Endothelial cell of umbilical vein (primary cell): ENCODE measurements at regions not wholly inside any gene's neighbourhood (a gene's known extent, or its start where the extent isn't known, plus 50 kb on each side); places are given as distances from the start of the nearest gene placed in this dataset.

Source experiments
- BruUV-seq: library from RNA; stranded (reverse); fragments of 400-500 nt; replicated peaks from 2 replicates; lab custom pipeline; 2021; lab: Mats Ljungman, UMichigan
- CTCF ChIA-PET: fragments of 300-600, 350-600 bp; sonication (Branson Sonifier 250); formaldehyde crosslinking; loops from one replicate; lab custom pipeline; 2021; ENCODE audit warnings: antibody characterized with exemption, inconsistent platforms; lab: Charles Lee
- POLR2A ChIA-PET: fragments of 300-600, 350-600 bp; sonication (Branson Sonifier 250); formaldehyde crosslinking; loops from one replicate; lab custom pipeline; 2021; ENCODE audit warnings: antibody characterized with exemption, inconsistent platforms; lab: Charles Lee
- DNase-seq: peaks from one replicate; pipeline ENCODE4 v3.0.0-alpha.2; 2011; ENCODE audit warnings: low read depth, low spot score
- FAIRE-seq: peaks from 2 replicates; lab custom pipeline; 2011; peaks lifted over from hg19 to GRCh38; lab: Jason Lieb, UNC
- H2AFZ ChIP-seq: 2 replicates; pipeline ENCODE4 v1.6.0; 2012; ENCODE audit warnings: low read depth, low read length, control low read depth, inconsistent platforms
- H3K27ac ChIP-seq: 2 replicates; pipeline ENCODE4 v1.5.1; 2011; ENCODE audit warnings: low read depth, mild to moderate bottlenecking, control low read depth, low read length, moderate library complexity; ENCODE audit not compliant: insufficient read depth
- H3K27me3 ChIP-seq, 2 experiments: 2 replicates each; pipeline versions ENCODE4 v1.6.0 to v1.6.1; 2011; ENCODE audit warnings: low read length in 2 of 2, mixed read lengths in 1 of 2; ENCODE audit not compliant: control insufficient read depth in 2 of 2, insufficient read depth in 2 of 2
- H3K36me3 ChIP-seq, 2 experiments: 2 replicates in 1 of 2; 3 replicates in 1 of 2; pipeline ENCODE4 v1.5.1; 2011; ENCODE audit warnings: low read length in 2 of 2, mild to moderate bottlenecking in 1 of 2, moderate library complexity in 1 of 2; ENCODE audit not compliant: control insufficient read depth in 2 of 2, insufficient read depth in 2 of 2; ENCODE audit errors: extremely low read depth in 1 of 2
- H3K4me1 ChIP-seq: 3 replicates; pipeline ENCODE4 v1.5.1; 2011; ENCODE audit warnings: mild to moderate bottlenecking, low read length; ENCODE audit not compliant: control insufficient read depth, insufficient read depth; ENCODE audit errors: extremely low read depth
- H3K4me2 ChIP-seq: 2 replicates; pipeline ENCODE4 v1.6.1; 2011; ENCODE audit warnings: low read length, control low read depth, mixed read lengths; ENCODE audit not compliant: insufficient read depth
- H3K4me3 ChIP-seq, 3 experiments: fragments of 200-600 bp in 1 of 3; sonication (generic), shearing (Covaris generic) in 1 of 3; replicated peaks in 1 of 3; 2 replicates each; pipeline ENCODE4 v1.5.1; 2011 to 2016; ENCODE audit warnings: control low read depth in 3 of 3, low read length in 3 of 3, mild to moderate bottlenecking in 2 of 3, inconsistent platforms in 1 of 3, low read depth in 1 of 3, moderate library complexity in 1 of 3; ENCODE audit not compliant: insufficient read depth in 1 of 3
- H3K79me2 ChIP-seq: 2 replicates; pipeline ENCODE4 v1.6.0; 2012; ENCODE audit warnings: low read length, inconsistent platforms; ENCODE audit not compliant: control insufficient read depth, insufficient read depth
- H3K9ac ChIP-seq: replicated peaks from 2 replicates; pipeline ENCODE3; 2011; ENCODE audit warnings: low read length, control low read depth; ENCODE audit not compliant: insufficient read depth; ENCODE audit errors: extremely low read depth
- H3K9me1 ChIP-seq: replicated peaks from 3 replicates; pipeline ENCODE4 v1.6.0; 2011; ENCODE audit warnings: mild to moderate bottlenecking, low read length; ENCODE audit not compliant: control insufficient read depth, insufficient read depth; ENCODE audit errors: extremely low read depth
- H3K9me3 ChIP-seq: replicated peaks from 2 replicates; pipeline ENCODE4 v1.5.1; 2012; ENCODE audit warnings: low read length, inconsistent platforms; ENCODE audit not compliant: control insufficient read depth, insufficient read depth
- H4K20me1 ChIP-seq: replicated peaks from 2 replicates; pipeline ENCODE3; 2011; ENCODE audit warnings: mild to moderate bottlenecking, low read length; ENCODE audit not compliant: control insufficient read depth, insufficient read depth; ENCODE audit errors: extremely low read depth
- EZH2 ChIP-seq: IDR thresholded peaks from 2 replicates; pipeline ENCODE4 v1.6.1; 2012; ENCODE audit warnings: borderline replicate concordance, low read depth, mild to moderate bottlenecking, moderate library complexity, low read length, inconsistent platforms; ENCODE audit not compliant: severe bottlenecking
- FOS ChIP-seq: IDR thresholded peaks from 2 replicates; pipeline ENCODE4 v1.6.1; 2011; ENCODE audit warnings: mild to moderate bottlenecking, low read length, moderate library complexity, borderline replicate concordance; ENCODE audit not compliant: insufficient read depth
- GATA2 ChIP-seq: IDR thresholded peaks from 2 replicates; pipeline ENCODE4 v1.7.0; 2011; ENCODE audit warnings: low read depth, mild to moderate bottlenecking, moderate library complexity, mixed read lengths, low read length; ENCODE audit not compliant: insufficient read length, insufficient read depth
- JUN ChIP-seq: IDR thresholded peaks from 2 replicates; pipeline ENCODE4 v1.6.1; 2011; ENCODE audit warnings: borderline replicate concordance, low read depth; ENCODE audit not compliant: insufficient read length, insufficient read depth
- MYC ChIP-seq: IDR thresholded peaks from one replicate; pipeline ENCODE4 v1.6.1; 2011; ENCODE audit warnings: mild to moderate bottlenecking, low read depth, low read length
- POLR2A ChIP-seq: IDR thresholded peaks from 2 replicates; pipeline ENCODE4 v1.6.1; 2012; ENCODE audit warnings: low read depth, mild to moderate bottlenecking, control low read depth, low read length
- POLR2AphosphoS5 ChIP-seq: IDR thresholded peaks from 2 replicates; pipeline ENCODE4 v1.6.1; 2012; ENCODE audit warnings: low read depth, mild to moderate bottlenecking, control low read depth, low read length, moderate library complexity; ENCODE audit not compliant: insufficient read depth
- dilution Hi-C: fragments of 300-500 bp; cut with MboI; formaldehyde crosslinking; loops from one replicate; pipeline ENCODE4 v1.15.0; 2019; ENCODE audit warnings: low sequenced_read_pairs; ENCODE audit not compliant: extremely low pct_ligation_motif_present
- intact Hi-C: fragments of 100-400 bp; cut with micrococcal nuclease; formaldehyde crosslinking; loops from one replicate; pipeline ENCODE4 v1.10.0; 2022
- TF ChIP-seq, protein P1 (sequence below), 2 donors: IDR thresholded peaks; 1 replicate in 1 of 2; 2 replicates in 1 of 2; pipeline ENCODE4 v1.5.1; 2011; ENCODE audit warnings: low read length in 2 of 2, mild to moderate bottlenecking in 2 of 2, moderate library complexity in 2 of 2, control low read depth in 1 of 2, inconsistent platforms in 1 of 2, low read depth in 1 of 2; ENCODE audit not compliant: insufficient read depth in 1 of 2; ENCODE audit errors: extremely low read depth in 1 of 2
- TF ChIP-seq, protein P2 (sequence below): IDR thresholded peaks from 2 replicates; pipeline ENCODE4 v1.6.1; 2011; ENCODE audit not compliant: insufficient read depth, insufficient read length

DNA sequence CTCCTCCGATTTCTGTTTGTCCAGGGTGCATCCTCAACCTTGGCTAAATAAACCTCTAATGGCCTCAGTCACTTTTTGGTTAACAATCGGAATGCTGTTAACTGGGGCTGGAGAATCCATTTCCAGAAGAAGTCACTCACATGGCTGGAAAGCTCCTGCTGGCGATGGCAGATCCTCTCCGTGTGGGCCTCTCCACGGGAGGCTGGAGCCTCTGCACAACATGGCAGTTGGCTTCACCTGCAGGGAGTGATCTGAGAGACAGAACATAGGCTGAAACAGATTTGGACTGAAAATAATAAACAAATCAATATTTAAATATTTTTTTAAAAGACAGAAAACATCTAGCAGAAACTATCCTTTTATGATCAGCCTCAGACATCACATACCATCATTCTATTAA lies 66.8 kb upstream of the FICD start:
- Histone ChIP-seq H3K79me2 (no peaks in the 10 kb centered on the region), H3K27ac (no peak overlapping the region), H3K27me3 (no peaks in the 10 kb centered on the region), H3K4me2 (no peak overlapping the region), H2AFZ (no peak overlapping the region), H3K36me3 (no peaks in the 10 kb centered on the region), H3K9me1 (no peaks in the 10 kb centered on the region), H3K9me3 (no peaks in the 10 kb centered on the region), H3K4me1 (no peaks in the 10 kb centered on the region), H3K4me3 (no peak overlapping the region), H4K20me1 (no peaks in the 10 kb centered on the region), H3K9ac (no peak overlapping the region)
- ChIA-PET CTCF (interaction anchor here (2.9 kb wide), 1 partner anchor 9 kb away, joined by 10 read pairs; no protein-coding TSS in a partner anchor), POLR2A (no interaction called here)
- TF ChIP-seq EZH2 (no peak), GATA2 (no peak), POLR2AphosphoS5 (no peak)
- dilution Hi-C loops (no loop called here), intact Hi-C loops (no loop called here)
- BruUV-seq: no TSS peak
- no peak for DNase-seq
- FAIRE-seq: no peak

DNA sequence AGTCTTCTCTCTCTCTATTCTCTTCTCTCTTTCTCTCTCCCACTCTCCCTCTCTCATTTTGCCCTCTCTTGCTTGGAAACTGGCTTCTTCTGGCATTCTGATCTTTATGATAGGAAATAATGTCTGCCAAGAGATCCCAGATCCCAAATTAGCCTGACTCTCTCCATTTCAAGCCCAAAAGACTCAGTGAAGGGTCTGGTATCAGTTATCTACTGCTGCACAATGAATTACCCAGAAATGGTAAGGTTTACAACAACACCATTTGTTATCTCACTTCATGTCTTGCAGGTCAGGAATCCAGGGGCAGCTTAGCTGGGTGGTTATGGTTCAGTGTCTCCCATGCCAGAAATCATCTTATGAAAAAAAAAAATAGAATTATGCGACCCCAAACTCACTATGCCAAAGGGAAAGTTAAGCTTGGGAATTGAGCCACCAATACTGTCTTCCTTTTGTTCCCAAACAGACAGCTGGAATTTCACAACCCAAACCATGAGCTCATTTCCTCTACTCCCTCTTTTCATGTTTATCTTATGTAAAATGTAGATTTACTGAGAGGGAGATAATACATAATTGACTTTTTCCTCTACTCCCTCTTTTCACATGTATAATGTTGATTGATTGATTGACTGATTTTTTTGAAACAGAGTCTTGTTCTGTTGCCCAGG lies 67.8 kb upstream of the FICD start:
- no peak overlapping the region for H2AFZ ChIP-seq
- no peak overlapping the region for H3K27ac ChIP-seq
- no peaks in the 10 kb centered on the region for H3K9me1 ChIP-seq
- intact Hi-C loops: no loop called here
- ChIA-PET POLR2A (no interaction called here), CTCF (interaction anchor here (0.8 to 2.9 kb wide), 3 partner anchors 10 to 48 kb away, joined by 3 to 10 read pairs (median 3); no protein-coding TSS in a partner anchor)
- H3K4me1 ChIP-seq: peaks cover 2% of the 10 kb centered on the region
- no peak for FAIRE-seq
- no peaks in the 10 kb centered on the region for H3K79me2 ChIP-seq
- TF ChIP-seq, protein P1, sequence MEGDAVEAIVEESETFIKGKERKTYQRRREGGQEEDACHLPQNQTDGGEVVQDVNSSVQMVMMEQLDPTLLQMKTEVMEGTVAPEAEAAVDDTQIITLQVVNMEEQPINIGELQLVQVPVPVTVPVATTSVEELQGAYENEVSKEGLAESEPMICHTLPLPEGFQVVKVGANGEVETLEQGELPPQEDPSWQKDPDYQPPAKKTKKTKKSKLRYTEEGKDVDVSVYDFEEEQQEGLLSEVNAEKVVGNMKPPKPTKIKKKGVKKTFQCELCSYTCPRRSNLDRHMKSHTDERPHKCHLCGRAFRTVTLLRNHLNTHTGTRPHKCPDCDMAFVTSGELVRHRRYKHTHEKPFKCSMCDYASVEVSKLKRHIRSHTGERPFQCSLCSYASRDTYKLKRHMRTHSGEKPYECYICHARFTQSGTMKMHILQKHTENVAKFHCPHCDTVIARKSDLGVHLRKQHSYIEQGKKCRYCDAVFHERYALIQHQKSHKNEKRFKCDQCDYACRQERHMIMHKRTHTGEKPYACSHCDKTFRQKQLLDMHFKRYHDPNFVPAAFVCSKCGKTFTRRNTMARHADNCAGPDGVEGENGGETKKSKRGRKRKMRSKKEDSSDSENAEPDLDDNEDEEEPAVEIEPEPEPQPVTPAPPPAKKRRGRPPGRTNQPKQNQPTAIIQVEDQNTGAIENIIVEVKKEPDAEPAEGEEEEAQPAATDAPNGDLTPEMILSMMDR (IDR thresholded peaks at IDR 0.05; ENCODE audit: extremely low read depth in 1 of 2, insufficient read depth in 1 of 2, low read depth in 1 of 2, low read length in 2 of 2): no peak
- TF ChIP-seq EZH2 (no peak), GATA2 (no peak), JUN (no peak), POLR2A (no peak), FOS (no peak), POLR2AphosphoS5 (no peak), MYC (no peak)
- TF ChIP-seq, protein P2, sequence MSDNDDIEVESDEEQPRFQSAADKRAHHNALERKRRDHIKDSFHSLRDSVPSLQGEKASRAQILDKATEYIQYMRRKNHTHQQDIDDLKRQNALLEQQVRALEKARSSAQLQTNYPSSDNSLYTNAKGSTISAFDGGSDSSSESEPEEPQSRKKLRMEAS: no peak
- no peak overlapping the region for H3K4me2 ChIP-seq
- DNase-seq: no peak
- dilution Hi-C loops: no loop called here
- H3K36me3 ChIP-seq: no peaks in the 10 kb centered on the region
- no peaks in the 10 kb centered on the region for H4K20me1 ChIP-seq
- BruUV-seq: no TSS peak
- no peaks in the 10 kb centered on the region for H3K9me3 ChIP-seq
- no peak overlapping the region for H3K9ac ChIP-seq
- H3K4me3 ChIP-seq: no peak overlapping the region
- H3K27me3 ChIP-seq: no peaks in the 10 kb centered on the region
